GM12878 (cell line): ENCODE measurements at regions not wholly inside any gene's neighbourhood (a gene's known extent, or its start where the extent isn't known, plus 50 kb on each side); places are given as distances from the start of the nearest gene placed in this dataset.

Experiments
- ATAC-seq: fragments of 200-7000 bp; cut with Tn5 transposase; 3 replicates; pipeline ENCODE4 v1.9.1; 2020; ENCODE audit warnings: mild to moderate bottlenecking, moderate library complexity
- BruUV-seq: library from RNA; stranded (reverse); fragments of 400-500 nt; replicated peaks from 2 replicates; lab custom pipeline; 2021; lab: Mats Ljungman, UMichigan
- CTCF ChIA-PET: fragments of 300-600 bp; sonication (Branson Sonifier 250); formaldehyde crosslinking; extraction: SDS; loops from one replicate; lab custom pipeline; 2021; ENCODE audit warnings: inconsistent platforms; lab: Yijun Ruan, JAX
- POLR2A ChIA-PET: fragments of 350-600 bp; formaldehyde crosslinking; extraction: SDS; loops from one replicate; lab custom pipeline; 2021; ENCODE audit warnings: inconsistent platforms; lab: Charles Lee
- RAD21 ChIA-PET: fragments of 300-600 bp; sonication (Branson Sonifier 250); formaldehyde crosslinking; loops from one replicate; lab custom pipeline; 2023; ENCODE audit warnings: antibody characterized with exemption; ENCODE audit not compliant: unreplicated experiment; lab: Charles Lee
- SMC1A ChIA-PET: fragments of 300-600 bp; sonication (Branson Sonifier 250); formaldehyde crosslinking; loops from one replicate; lab custom pipeline; 2023; ENCODE audit not compliant: unreplicated experiment, uncharacterized antibody; lab: Charles Lee
- DNase-seq: peaks from one replicate; pipeline ENCODE4 v3.0.0-alpha.2; 2011; ENCODE audit warnings: low read depth, low spot score
- FAIRE-seq: peaks from 3 replicates; lab custom pipeline; 2011; peaks lifted over from hg19 to GRCh38; lab: Jason Lieb, UNC
- H2AFZ ChIP-seq: 2 replicates; pipeline ENCODE4 v1.6.0; 2011; ENCODE audit warnings: low read depth, low read length, control low read depth; ENCODE audit not compliant: control insufficient read depth
- H3K27ac ChIP-seq: 2 replicates; pipeline ENCODE4 v1.5.1; 2011; ENCODE audit warnings: control low read depth; ENCODE audit not compliant: control insufficient read depth, insufficient read depth
- H3K27me3 ChIP-seq, 2 experiments: replicated peaks in 1 of 2; 2 replicates each; pipeline versions ENCODE4 v1.6.0 to v1.6.1; 2011; ENCODE audit warnings: low read length in 1 of 2; ENCODE audit not compliant: control insufficient read depth in 2 of 2, insufficient read depth in 2 of 2
- H3K36me3 ChIP-seq, 2 experiments: 2 replicates each; pipeline ENCODE4 v1.5.1; 2011; ENCODE audit warnings: low read length in 1 of 2; ENCODE audit not compliant: control insufficient read depth in 2 of 2, insufficient read depth in 2 of 2
- H3K4me1 ChIP-seq: 2 replicates; pipeline ENCODE4 v1.6.1; 2011; ENCODE audit warnings: mild to moderate bottlenecking, low read length, moderate library complexity, mixed read lengths; ENCODE audit not compliant: control insufficient read depth, insufficient read depth
- H3K4me2 ChIP-seq: 2 replicates; pipeline ENCODE4 v1.6.0; 2011; ENCODE audit warnings: control low read depth; ENCODE audit not compliant: control insufficient read depth, insufficient read depth
- H3K4me3 ChIP-seq: fragments of 200-600 bp; sonication (generic); 2 replicates; pipeline ENCODE4 v1.5.1; 2016
- H3K79me2 ChIP-seq: 2 replicates; pipeline ENCODE4 v1.6.0; 2011; ENCODE audit warnings: low read length; ENCODE audit not compliant: control insufficient read depth, insufficient read depth
- H3K9ac ChIP-seq: 2 replicates; pipeline ENCODE4 v1.8.0; 2011; ENCODE audit warnings: low read length, control low read depth, mixed read lengths; ENCODE audit not compliant: control insufficient read depth, insufficient read depth
- H3K9me3 ChIP-seq: replicated peaks from 3 replicates; pipeline ENCODE4 v1.5.1; 2011; ENCODE audit warnings: mild to moderate bottlenecking, low read length; ENCODE audit not compliant: control insufficient read depth, insufficient read depth
- H4K20me1 ChIP-seq: 2 replicates; pipeline ENCODE4 v1.6.0; 2011; ENCODE audit not compliant: control insufficient read depth, insufficient read depth
- ATF7 ChIP-seq: fragments of 450-650 bp; IDR thresholded peaks from 2 replicates; pipeline ENCODE4 v1.6.1; 2016; ENCODE audit warnings: low read depth, mild to moderate bottlenecking
- BCL3 ChIP-seq: IDR thresholded peaks from 2 replicates; pipeline ENCODE4 v1.6.1; 2011; ENCODE audit warnings: borderline replicate concordance, low read depth, mild to moderate bottlenecking, moderate library complexity, low read length; ENCODE audit not compliant: insufficient read depth, poor library complexity, severe bottlenecking
- CBX5 ChIP-seq: sonication (generic); IDR thresholded peaks from 2 replicates; pipeline ENCODE4 v1.6.1; 2016; ENCODE audit warnings: low read depth, moderate library complexity, mild to moderate bottlenecking, inconsistent platforms
- CREM ChIP-seq: IDR thresholded peaks from 2 replicates; pipeline ENCODE4 v1.6.1; 2014; ENCODE audit warnings: antibody characterized with exemption, low read depth
- HDAC2 ChIP-seq: fragments of 200-600 bp; sonication (generic); IDR thresholded peaks from 2 replicates; pipeline ENCODE4 v1.6.1; 2017
- KLF5 ChIP-seq: fragments of 450-650 bp; IDR thresholded peaks from 2 replicates; pipeline ENCODE4 v1.6.1; 2014; ENCODE audit warnings: mild to moderate bottlenecking; ENCODE audit not compliant: partially characterized antibody
- NR2F1 ChIP-seq: fragments of 450-650 bp; conservative IDR thresholded peaks from 2 replicates; pipeline ENCODE4 v1.6.1; 2017; ENCODE audit warnings: mild to moderate bottlenecking
- RAD51 ChIP-seq: fragments of 450-650 bp; IDR thresholded peaks from 2 replicates; pipeline ENCODE4 v1.6.1; 2016; ENCODE audit warnings: moderate library complexity, mild to moderate bottlenecking, inconsistent platforms
- SIX5 ChIP-seq: IDR thresholded peaks from 2 replicates; pipeline ENCODE4 v1.6.1; 2011; ENCODE audit warnings: mild to moderate bottlenecking, low read depth, low read length, moderate library complexity; ENCODE audit not compliant: severe bottlenecking
- TBL1XR1 ChIP-seq: IDR thresholded peaks from 2 replicates; pipeline ENCODE4 v1.6.1; 2012; ENCODE audit warnings: low read depth, low read length, improper control_type of control experiment
- TCF3 ChIP-seq: IDR thresholded peaks from 2 replicates; pipeline ENCODE4 v1.6.1; 2012; ENCODE audit warnings: low read depth, mild to moderate bottlenecking, low read length, borderline replicate concordance; ENCODE audit not compliant: insufficient read depth
- USF2 ChIP-seq: IDR thresholded peaks from 2 replicates; pipeline ENCODE4 v1.6.1; 2011; ENCODE audit warnings: low read depth, low read length, improper control_type of control experiment, borderline replicate concordance
- YY1 ChIP-seq: IDR thresholded peaks from 2 replicates; pipeline ENCODE4 v1.6.1; 2011; ENCODE audit warnings: low read depth, mild to moderate bottlenecking, low read length
- WGBS: methylation state at CpG from one replicate; pipeline ENCODE4 v1.1.6; 2016; ENCODE audit warnings: low lambda C conversion rate; ENCODE audit not compliant: insufficient replicate concordance, insufficient coverage; ENCODE audit errors: missing lambda C conversion rate; 5-methylcytosine and 5-hydroxymethylcytosine counted together
- in situ Hi-C: fragments of 300-500 bp; cut with MboI; formaldehyde crosslinking; loops from 9 replicates; pipeline ENCODE4 v1.14.3; 2018; ENCODE audit warnings: mixed read lengths
- intact Hi-C: fragments of 100-400 bp; cut with micrococcal nuclease; formaldehyde crosslinking; loops from one replicate; pipeline ENCODE4 v1.14.2; 2022; ENCODE audit not compliant: unreplicated experiment
- TF ChIP-seq, protein P1 (sequence below): fragments of 450-650 bp; IDR thresholded peaks from 2 replicates; pipeline ENCODE4 v1.6.1; 2017; ENCODE audit warnings: antibody characterized with exemption, mild to moderate bottlenecking, moderate library complexity

DNA sequence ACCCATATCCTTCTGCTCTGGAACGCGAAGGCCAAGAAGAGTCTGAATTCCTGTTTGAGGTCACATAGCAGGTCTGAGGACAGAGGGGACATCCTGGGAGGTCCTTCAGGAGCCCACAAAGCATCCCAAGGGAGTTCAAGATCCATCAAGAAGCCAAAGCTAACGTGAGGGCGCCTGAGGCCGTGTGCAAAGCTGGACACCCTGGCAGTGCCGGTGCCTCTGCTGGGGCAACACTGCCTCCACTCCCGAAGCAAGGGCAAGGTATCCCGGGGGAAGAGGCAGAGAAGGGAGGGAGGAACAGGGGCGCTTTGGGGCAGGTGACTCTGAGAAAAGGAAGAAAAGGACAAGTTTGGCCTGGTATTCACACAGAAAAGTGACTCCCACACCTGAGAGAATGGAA lies 50.3 kb upstream of the CDON start:
- ChIA-PET SMC1A (no interaction called here), POLR2A (no interaction called here), CTCF (no interaction called here), RAD21 (no interaction called here)
- Histone ChIP-seq H3K79me2 (no peaks in the 10 kb centered on the region), H2AFZ (no peak overlapping the region), H3K27me3 (no peaks in the 10 kb centered on the region; a peak in 1 of 4 replicates), H4K20me1 (no peaks in the 10 kb centered on the region), H3K9me3 (no peaks in the 10 kb centered on the region), H3K27ac (no peak overlapping the region), H3K4me3 (no peak overlapping the region), H3K36me3 (no peaks in the 10 kb centered on the region), H3K4me1 (peaks cover 5% of the 10 kb centered on the region), H3K9ac (no peak overlapping the region), H3K4me2 (no peak overlapping the region)
- 16% methylated on average over 9 of the region's 9 CpGs for WGBS
- no peak for DNase-seq
- no peak for FAIRE-seq
- intact Hi-C loops (no loop called here), in situ Hi-C loops (no loop called here)
- TF ChIP-seq, protein P1, sequence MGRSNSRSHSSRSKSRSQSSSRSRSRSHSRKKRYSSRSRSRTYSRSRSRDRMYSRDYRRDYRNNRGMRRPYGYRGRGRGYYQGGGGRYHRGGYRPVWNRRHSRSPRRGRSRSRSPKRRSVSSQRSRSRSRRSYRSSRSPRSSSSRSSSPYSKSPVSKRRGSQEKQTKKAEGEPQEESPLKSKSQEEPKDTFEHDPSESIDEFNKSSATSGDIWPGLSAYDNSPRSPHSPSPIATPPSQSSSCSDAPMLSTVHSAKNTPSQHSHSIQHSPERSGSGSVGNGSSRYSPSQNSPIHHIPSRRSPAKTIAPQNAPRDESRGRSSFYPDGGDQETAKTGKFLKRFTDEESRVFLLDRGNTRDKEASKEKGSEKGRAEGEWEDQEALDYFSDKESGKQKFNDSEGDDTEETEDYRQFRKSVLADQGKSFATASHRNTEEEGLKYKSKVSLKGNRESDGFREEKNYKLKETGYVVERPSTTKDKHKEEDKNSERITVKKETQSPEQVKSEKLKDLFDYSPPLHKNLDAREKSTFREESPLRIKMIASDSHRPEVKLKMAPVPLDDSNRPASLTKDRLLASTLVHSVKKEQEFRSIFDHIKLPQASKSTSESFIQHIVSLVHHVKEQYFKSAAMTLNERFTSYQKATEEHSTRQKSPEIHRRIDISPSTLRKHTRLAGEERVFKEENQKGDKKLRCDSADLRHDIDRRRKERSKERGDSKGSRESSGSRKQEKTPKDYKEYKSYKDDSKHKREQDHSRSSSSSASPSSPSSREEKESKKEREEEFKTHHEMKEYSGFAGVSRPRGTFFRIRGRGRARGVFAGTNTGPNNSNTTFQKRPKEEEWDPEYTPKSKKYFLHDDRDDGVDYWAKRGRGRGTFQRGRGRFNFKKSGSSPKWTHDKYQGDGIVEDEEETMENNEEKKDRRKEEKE, result no peak
- no peak for TF ChIP-seq CREM
- no peak for TF ChIP-seq BCL3
- no peak for TF ChIP-seq CBX5
- no peak for TF ChIP-seq USF2
- no peak for TF ChIP-seq KLF5
- no peak for TF ChIP-seq YY1
- TF ChIP-seq RAD51, result no peak
- TF ChIP-seq TCF3, result no peak
- no peak for TF ChIP-seq NR2F1
- no peak for TF ChIP-seq SIX5
- no peak for TF ChIP-seq TBL1XR1
- TF ChIP-seq HDAC2, result no peak
- TF ChIP-seq ATF7, result no peak
- no TSS peak for BruUV-seq
- ATAC-seq, result no peak
